GM21737 (cell line): ENCODE measurements at regions not wholly inside any gene's neighbourhood (a gene's known extent, or its start where the extent isn't known, plus 50 kb on each side); places are given as distances from the start of the nearest gene placed in this dataset.

Experiments
- ATAC-seq: cut with Tn5 transposase; IDR thresholded peaks from one replicate; pipeline ENCODE4 v1.9.1; 2021; ENCODE audit warnings: mild to moderate bottlenecking, moderate library complexity; ENCODE audit not compliant: unreplicated experiment

GRCh38 chr5:96247708-96248107 lies 185.3 kb downstream of the PCSK1 start:
- no peak for ATAC-seq

- no peak for ATAC-seq
Measured at GRCh38 chr5:96247097-96247701, 185.8 kb downstream of the PCSK1 start.

- ATAC-seq, result no peak
Measured at GRCh38 chr5:96245140-96246091, 187.6 kb downstream of the PCSK1 start.

DNA sequence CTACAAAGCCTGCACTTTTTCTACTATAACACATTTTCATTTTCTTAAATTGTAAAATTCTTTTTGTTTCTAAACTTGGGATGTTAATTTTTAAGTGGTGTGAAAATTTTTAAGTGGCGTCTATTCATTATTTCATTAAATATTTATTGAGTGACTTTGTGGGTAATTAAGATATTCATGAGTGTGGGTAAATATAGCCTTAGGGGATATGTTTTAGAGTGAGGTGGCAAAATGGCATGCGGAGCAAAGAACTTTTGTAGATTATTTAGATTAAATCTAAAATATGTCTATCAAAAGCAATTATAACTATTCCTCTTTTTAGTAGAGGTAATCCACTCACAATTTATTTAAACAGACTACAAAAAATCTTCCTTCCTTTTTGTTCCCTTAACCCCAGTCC lies 188.4 kb downstream of the PCSK1 start:
- ATAC-seq, result no peak

DNA sequence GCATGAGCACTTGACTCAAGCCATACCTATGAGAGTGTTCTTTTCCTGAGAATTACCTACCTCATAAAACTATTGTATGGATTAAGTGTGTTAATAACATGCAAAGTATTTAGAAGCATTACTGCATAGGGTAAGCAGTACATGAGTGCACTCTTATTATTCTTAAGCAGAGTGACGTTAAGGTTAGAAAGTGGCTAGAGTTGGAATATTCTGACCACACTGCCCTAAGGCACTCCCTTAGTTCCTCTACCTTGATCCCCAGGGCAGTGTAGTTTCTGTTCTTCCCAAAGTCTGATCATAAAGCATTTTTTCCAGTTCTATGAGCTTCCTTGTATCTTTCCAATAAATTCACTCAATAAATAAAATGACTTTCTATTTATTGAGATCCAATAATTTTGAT lies 189.2 kb downstream of the PCSK1 start:
- ATAC-seq, result no peak

- no peak for ATAC-seq
Measured at GRCh38 chr5:96243203-96243602, 189.8 kb downstream of the PCSK1 start.

DNA sequence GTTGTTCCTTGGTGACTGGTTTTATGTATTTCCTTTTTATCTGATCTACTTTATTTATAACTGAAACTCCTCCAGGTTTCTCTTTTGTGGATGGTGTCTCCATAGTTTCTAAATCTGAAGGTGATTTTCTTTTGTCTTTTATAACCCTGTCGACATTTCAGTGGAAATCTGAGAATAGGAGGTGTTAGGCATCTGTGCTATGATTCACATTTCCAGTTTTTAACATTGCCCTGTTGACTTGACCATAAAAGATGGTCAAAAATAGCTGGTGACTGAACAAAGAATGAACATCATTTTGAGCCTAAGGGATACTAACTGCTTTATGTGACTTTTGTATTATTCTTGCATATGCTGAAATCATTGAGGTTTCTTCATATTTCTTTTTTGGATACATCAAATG lies 190.5 kb downstream of the PCSK1 start:
- ATAC-seq, result no peak

- ATAC-seq, result no peak
Measured at GRCh38 chr5:96236831-96237230, 196.2 kb downstream of the PCSK1 start.

DNA sequence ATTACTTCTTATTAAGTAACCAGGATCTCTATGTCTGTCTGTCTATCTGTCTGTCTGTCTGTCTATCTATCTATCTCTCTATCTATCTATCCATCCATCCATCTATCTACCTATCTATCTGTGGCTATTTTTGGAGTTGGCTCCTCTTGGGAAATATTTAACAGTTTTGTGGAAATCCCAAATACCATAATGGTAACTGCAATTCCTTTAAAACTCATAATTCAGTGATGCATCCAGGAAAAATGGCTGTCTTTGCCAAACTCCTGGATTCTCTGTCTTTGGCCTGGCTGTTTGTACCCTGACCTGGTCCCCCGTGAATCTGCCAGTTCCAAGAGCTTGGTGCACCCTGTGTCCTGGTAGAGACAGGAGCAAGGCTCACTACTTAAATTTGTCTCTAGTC lies 197.0 kb downstream of the PCSK1 start:
- ATAC-seq, result no peak

- no peak for ATAC-seq
Measured at GRCh38 chr5:96235008-96235910, 197.8 kb downstream of the PCSK1 start.

DNA sequence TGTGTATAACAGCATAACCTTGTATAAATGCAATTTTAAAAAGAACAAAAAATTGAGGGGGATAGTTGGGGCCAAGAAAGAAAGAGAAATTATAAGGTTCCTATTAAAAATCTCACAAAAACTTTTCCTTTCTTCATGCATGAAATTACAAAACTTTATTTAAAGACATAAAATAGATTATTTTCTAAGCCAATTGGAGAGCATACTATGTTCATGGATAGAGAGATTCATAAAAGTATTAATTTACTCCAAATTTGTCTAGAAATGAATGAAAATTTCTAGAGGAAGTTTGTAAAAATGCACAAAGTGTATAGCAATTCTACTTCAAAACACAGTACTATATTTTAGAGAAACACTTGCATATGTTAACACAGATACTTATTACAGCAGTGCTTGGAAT lies 200.4 kb downstream of the PCSK1 start:
- no peak for ATAC-seq

DNA sequence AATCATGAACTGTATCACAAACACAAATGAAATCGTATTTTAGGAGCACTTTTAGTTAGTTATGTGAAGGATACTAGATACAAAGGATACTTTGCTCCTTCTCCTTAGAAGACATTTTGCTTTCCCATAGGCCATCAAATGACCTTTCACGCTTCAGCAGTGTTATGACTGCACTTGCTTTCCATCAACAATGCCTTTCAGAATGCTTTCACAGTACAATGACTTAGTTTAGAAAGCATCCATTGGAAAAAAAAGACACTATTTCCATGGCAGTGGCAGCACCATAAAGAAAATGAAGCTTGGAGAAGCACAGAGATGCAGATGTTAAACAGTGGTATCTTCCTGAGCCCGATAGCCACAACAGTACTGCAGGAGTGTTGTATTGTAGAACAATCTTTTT lies 203.9 kb downstream of the PCSK1 start:
- no peak for ATAC-seq

GRCh38 chr5:96228408-96228807 lies 204.6 kb downstream of the PCSK1 start:
- no peak for ATAC-seq

GRCh38 chr5:96227957-96228356 lies 205.1 kb downstream of the PCSK1 start:
- no peak for ATAC-seq

DNA sequence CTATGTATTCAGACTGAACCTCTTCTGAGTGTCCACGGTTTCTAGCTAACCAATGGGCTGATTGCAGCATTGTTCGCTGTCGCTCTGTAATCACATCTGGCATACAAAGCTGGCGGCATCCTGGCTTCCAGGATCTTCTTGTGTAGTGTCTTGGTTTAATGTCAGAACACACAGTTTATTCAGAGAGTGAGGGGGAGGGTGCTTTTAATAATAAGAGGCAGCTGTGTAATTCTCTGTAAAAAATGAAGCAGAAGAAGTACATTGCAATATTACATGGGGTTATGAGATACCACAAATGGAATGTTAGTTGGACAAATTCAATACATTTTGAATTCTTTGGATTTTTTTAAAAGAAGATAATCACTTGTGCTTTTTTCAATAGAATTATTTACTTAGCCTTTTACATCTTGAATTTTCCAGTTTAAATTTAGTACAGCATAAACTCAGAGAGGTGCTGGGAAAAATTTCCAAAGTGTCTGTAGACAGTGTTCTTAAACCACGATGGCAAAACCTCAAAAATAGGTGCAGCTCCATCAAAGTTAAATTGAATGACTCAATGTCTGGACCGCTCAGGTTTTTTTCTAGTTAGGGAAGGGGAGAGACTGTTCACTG lies 206.0 kb downstream of the PCSK1 start:
- ATAC-seq, result no peak

DNA sequence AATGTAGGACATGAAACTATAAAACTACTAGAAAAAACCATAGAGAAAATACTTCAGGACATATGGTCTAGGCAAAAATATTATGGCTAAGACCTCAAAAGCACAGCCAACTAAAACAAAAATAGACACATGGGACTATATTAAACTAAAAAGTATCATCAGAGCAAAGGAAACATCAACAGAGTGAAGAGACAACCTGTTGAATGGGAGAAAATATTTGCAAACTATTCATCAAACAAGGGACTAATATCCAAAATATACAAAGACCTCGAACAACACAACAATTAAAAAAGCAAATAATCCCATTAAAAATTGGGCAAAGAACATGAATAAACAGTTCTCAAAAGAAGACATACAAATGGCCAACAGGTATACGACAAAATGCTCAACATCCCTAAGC lies 210.9 kb downstream of the PCSK1 start:
- ATAC-seq, result no peak

DNA sequence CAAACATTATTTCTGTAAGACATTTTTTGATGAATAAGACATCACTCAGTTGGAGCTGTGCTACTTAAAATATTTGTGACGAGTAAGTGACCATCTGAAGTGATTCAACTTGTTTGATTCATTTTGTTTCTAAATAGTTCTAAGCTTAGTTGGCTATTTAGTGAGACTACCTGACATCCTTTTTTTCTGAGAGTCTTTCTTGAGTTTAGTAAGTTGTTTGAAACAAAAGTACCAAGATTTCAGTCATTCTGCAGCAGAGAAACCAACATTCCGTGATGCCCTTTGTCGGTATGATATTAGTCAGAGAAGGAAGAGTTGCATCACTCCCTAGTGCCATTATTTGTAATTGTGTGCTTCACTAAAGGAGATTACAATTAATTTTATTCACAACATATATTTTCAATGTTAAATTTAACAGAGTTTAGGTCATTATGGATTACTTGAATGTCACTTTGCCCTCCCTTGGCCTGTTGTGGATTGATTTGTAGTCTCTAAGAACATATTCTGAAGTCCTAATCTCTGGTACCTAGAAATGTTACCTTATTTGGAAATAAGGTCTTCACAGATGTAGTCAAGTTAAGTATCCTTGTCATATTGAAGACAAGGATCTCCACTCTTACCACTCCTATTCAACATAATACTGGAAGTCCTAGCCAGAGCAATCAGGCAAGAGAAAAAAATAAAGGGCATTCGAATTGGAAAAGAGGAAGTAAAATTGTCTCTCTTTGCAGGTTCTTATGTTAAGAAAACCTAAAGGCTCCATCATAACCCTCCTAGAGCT lies 212.2 kb downstream of the PCSK1 start:
- no peak for ATAC-seq

DNA sequence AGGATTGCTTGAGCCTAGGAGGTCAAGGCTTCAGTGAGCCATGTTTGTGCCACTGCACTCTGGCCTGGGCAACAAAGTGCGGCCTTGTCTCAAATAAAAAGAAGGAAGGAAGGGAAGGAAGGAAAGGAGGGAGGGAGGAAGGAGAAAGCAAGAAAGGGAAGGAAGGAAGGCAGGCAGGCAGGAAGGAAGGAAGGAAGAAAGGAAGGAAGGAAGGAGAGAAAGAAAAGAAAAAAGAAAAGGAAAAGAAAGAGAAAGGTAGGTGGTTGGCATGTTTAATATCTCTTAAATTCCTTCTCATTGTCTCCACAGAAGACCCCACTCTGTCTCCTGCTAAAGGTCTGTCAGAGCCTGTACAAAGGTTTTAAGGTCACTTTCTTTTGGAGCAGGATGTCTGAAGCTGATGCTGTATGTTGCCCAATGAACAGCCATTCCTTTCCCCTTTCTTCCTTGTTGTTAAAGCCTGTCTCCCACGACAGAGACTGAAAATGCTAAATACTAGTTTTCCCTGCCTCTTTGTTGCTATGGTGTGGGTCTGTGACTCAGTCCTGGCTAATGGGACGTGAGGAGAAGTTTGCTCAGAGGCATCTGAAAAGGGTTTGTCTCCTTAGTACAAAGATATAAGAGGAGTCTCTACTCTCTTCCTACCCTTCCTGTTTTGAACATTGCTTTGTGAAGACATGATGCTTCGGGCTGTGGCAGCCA lies 213.3 kb downstream of the PCSK1 start:
- no peak for ATAC-seq

DNA sequence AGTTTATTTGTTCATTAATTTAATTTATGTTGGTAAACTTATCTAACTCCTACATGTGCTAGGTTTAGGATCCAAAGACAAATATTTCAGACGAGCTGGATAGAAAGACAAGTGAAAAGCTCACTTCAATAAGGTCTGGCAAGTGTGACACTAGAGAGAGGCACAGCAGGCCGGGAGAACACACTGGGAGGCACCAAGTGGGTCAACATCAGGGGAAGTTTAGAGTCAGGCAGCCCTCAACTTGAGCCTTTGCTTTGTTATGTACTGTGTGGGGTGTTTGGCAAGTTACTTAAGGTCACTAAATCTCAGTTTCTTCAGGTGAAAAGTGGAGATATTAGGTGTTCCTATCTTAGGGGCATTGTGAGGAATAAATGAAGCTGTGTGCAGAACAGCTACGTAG lies 214.4 kb downstream of the PCSK1 start:
- no peak for ATAC-seq
